ENCODE measurements at regions not wholly inside any gene's neighbourhood (a gene's known extent, or its start where the extent isn't known, plus 50 kb on each side); places are given as distances from the start of the nearest gene placed in this dataset.

DNA sequence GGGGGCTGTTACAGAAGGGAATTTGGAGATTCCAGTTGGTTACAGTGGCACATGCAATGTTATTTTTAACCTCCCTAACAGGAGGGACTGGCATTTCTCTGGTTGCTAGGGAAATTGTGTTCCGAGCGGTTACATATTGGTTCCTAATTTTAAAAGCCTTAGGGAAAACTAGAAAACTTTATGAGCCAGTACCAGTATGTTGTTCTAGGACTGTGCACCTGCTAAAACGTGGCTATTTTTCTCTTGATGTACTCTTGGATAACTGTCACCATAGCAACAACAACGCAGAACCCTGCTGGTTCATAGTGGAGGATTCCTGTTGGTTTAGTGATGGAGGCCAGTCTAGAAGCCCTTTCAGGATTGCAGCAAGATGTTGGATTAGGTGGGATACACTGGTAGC lies 68.9 kb upstream of the PGBD5 start:
- H3K27me3 ChIP-seq (replicated peaks), result no peaks in the 10 kb centered on the region
- H3K27ac ChIP-seq, result no peak overlapping the region
- TF ChIP-seq, protein P1, sequence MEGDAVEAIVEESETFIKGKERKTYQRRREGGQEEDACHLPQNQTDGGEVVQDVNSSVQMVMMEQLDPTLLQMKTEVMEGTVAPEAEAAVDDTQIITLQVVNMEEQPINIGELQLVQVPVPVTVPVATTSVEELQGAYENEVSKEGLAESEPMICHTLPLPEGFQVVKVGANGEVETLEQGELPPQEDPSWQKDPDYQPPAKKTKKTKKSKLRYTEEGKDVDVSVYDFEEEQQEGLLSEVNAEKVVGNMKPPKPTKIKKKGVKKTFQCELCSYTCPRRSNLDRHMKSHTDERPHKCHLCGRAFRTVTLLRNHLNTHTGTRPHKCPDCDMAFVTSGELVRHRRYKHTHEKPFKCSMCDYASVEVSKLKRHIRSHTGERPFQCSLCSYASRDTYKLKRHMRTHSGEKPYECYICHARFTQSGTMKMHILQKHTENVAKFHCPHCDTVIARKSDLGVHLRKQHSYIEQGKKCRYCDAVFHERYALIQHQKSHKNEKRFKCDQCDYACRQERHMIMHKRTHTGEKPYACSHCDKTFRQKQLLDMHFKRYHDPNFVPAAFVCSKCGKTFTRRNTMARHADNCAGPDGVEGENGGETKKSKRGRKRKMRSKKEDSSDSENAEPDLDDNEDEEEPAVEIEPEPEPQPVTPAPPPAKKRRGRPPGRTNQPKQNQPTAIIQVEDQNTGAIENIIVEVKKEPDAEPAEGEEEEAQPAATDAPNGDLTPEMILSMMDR (IDR thresholded peaks at IDR 0.05; ENCODE audit: low read depth, low read length, missing control alignments), result no peak
- no peak overlapping the region for H3K4me3 ChIP-seq (ENCODE audit: low read depth, low read length)
- no peaks in the 10 kb centered on the region for H3K36me3 ChIP-seq (replicated peaks)
- in situ Hi-C loops (cut with HindIII; ENCODE audit: low pct_ligation_motif_present, low sequenced_read_pairs), result no loop called here
- DNase-seq, result no peak

DNA sequence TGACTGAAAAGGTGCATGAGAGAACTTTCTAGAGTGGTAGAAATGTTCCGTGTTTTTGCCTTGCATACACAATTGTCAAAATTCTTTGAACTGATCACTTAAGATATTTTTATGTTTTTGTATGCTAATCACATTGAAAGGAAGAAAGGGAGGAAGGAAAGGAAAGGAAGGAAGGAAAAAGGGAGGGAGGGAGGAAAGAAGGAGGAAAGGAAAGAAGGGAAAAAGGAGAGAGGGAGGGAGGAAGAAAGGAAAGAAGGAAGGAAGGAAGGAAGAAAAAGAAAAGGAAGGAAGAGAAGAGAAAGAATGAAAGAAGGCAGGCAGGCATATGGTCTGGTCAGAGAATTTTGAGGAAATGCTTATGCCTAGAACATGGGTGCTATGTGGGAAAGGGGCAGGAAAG lies 68.4 kb upstream of the PGBD5 start:
- Histone ChIP-seq H3K4me3 (ENCODE audit: low read depth, low read length) (no peak overlapping the region), H3K36me3 (replicated peaks) (no peaks in the 10 kb centered on the region), H3K27ac (no peak overlapping the region), H3K27me3 (replicated peaks) (no peaks in the 10 kb centered on the region)
- TF ChIP-seq, protein P1 (IDR thresholded peaks at IDR 0.05; ENCODE audit: low read depth, low read length, missing control alignments), result no peak
- no peak for DNase-seq
- in situ Hi-C loops (cut with HindIII; ENCODE audit: low pct_ligation_motif_present, low sequenced_read_pairs), result no loop called here

DNA sequence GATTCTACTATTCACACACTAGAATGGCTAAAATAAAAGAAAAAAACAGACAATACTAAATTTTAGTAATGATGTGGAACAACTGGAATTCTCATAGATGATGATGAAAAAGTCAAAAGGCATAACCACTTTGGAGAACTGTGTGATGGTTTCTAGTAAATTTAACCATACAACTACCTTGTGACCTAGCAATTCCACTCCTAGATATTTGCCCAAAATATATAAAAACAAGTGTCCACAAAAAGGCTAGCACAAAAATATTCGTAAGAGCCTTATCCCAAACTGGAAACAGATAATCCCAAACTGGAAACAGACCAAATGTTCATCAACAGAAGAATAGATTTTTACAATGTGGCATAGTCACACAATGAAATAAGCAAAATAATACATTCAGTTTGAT lies 67.9 kb upstream of the PGBD5 start:
- no peak for DNase-seq
- Histone ChIP-seq H3K27me3 (replicated peaks) (no peaks in the 10 kb centered on the region), H3K27ac (no peak overlapping the region), H3K4me3 (ENCODE audit: low read depth, low read length) (no peak overlapping the region), H3K36me3 (replicated peaks) (no peaks in the 10 kb centered on the region)
- in situ Hi-C loops (cut with HindIII; ENCODE audit: low pct_ligation_motif_present, low sequenced_read_pairs), result no loop called here
- TF ChIP-seq, protein P1 (IDR thresholded peaks at IDR 0.05; ENCODE audit: low read depth, low read length, missing control alignments), result no peak

DNA sequence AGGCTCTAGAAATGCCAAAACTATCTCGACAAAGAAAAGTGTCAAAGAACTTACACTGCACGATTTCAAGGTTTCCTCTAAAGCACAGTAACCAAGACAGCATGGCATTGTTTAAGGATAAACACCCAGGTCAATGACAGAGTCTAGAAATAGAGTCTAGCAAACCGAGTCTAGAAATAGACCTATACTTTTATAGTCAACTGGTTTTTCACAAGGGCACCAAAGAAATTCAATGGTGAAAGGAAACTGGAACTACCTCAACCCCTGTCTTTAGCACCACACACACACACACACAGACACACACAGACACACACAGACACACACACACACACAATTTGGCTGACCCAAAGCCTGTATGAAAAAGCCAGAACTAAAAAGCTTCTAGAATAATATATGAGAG lies 67.1 kb upstream of the PGBD5 start:
- TF ChIP-seq, protein P1 (IDR thresholded peaks at IDR 0.05; ENCODE audit: low read depth, low read length, missing control alignments), result no peak
- H3K4me3 ChIP-seq (ENCODE audit: low read depth, low read length), result no peak overlapping the region
- in situ Hi-C loops (cut with HindIII; ENCODE audit: low pct_ligation_motif_present, low sequenced_read_pairs), result no loop called here
- H3K36me3 ChIP-seq (replicated peaks), result no peaks in the 10 kb centered on the region
- H3K27ac ChIP-seq, result no peak overlapping the region
- no peak for DNase-seq
- H3K27me3 ChIP-seq (replicated peaks), result no peaks in the 10 kb centered on the region

DNA sequence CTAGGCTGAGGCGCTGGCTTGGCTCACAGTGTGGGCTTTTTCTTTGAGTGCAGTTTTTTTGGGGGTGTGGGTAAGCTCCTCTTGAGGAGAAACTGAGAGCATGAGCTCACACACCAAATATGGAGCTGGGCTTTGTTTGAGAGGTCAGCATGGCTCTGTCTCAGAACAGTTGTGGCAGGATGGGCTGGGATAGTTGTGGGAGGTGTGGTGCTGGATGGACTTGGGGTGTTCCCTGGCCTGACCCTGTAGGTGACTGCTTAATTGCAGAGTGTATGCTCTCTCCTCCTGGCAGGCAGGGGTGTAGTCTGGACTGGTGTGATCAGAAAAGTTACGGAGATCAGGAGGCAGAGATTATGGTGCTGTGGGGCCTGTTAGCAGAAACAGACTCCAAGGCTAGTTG lies 64.3 kb upstream of the PGBD5 start:
- TF ChIP-seq, protein P1 (IDR thresholded peaks at IDR 0.05; ENCODE audit: low read depth, low read length, missing control alignments), result no peak
- Histone ChIP-seq H3K4me3 (ENCODE audit: low read depth, low read length) (no peak overlapping the region), H3K36me3 (replicated peaks) (no peaks in the 10 kb centered on the region), H3K27me3 (replicated peaks) (no peaks in the 10 kb centered on the region), H3K27ac (no peak overlapping the region)
- no peak for DNase-seq
- in situ Hi-C loops (cut with HindIII; ENCODE audit: low pct_ligation_motif_present, low sequenced_read_pairs), result no loop called here

DNA sequence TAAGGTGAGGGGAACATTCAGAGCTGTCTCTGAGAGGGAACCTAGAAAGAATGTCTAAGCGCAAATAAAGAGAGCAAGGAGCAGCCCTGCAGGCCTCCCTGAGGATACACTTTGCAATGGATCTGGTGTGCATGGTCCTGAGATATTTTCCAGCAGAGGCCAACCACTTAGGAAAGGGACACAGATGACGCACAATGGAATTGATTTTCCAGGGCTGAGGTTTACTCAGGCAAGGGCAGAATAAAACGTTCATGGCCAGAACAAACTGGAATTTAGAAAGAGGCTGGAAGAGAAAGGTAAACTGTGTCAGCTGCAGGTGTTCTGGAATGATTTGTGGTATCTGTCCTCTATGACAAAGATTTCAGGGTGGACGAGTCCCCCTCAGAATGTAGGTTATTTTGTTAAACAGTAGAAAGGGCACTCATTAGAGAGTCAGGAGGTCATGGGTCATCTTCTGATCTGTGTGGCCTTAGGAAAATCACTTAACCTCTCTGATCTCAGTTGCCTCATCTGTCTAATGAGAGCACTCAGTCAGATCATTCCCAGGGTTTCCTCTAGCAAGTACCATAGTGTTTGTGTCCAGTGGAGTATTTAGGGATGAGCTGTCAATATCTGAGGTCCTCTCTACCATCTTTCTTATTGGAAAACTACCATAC lies 61.8 kb upstream of the PGBD5 start:
- in situ Hi-C loops (cut with HindIII; ENCODE audit: low pct_ligation_motif_present, low sequenced_read_pairs), result no loop called here
- no peaks in the 10 kb centered on the region for H3K27me3 ChIP-seq (replicated peaks)
- H3K27ac ChIP-seq, result no peak overlapping the region
- TF ChIP-seq, protein P1 (IDR thresholded peaks at IDR 0.05; ENCODE audit: low read depth, low read length, missing control alignments), result no peak
- no peak for DNase-seq
- H3K4me3 ChIP-seq (ENCODE audit: low read depth, low read length), result no peak overlapping the region
- H3K36me3 ChIP-seq (replicated peaks), result no peaks in the 10 kb centered on the region

Measured in brain microvascular endothelial cell (primary cell).